ENCODE measurements at regions not wholly inside any gene's neighbourhood (a gene's known extent, or its start where the extent isn't known, plus 50 kb on each side); places are given as distances from the start of the nearest gene placed in this dataset.

DNA sequence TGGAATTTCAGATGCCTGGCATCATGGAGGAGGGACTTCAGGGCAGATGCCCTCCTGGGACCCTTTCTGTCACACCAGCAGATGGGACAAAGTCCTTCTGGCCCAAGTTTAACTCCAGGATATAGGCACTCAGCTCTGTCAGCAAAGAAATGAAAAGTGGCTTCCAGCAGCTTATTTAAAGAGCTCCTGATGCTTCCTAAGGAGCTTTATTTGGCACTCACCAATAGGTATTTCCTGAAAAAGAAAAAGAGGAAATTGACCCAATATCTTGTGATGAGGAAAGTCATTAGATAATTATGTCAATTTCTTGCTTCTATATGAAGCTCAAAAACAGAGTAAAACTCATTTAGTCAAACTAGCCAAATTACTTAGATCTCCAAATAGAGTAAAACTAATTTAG is 224.6 kb downstream of the RAP2A start:
- Histone ChIP-seq H3K27ac (ENCODE audit: extremely low read length, insufficient read depth, low read length) (no peak overlapping the region), H3K79me2 (ENCODE audit: insufficient read depth, low read length) (no peaks in the 10 kb centered on the region), H3K9me3 (ENCODE audit: low read length) (no peaks in the 10 kb centered on the region), H3K9ac (ENCODE audit: insufficient read depth, low read depth, low read length) (no peak overlapping the region), H4K20me1 (ENCODE audit: insufficient read depth, low read length) (no peaks in the 10 kb centered on the region), H3K27me3 (ENCODE audit: control insufficient read depth in 1 of 2, insufficient read depth in 2 of 2, low read length in 2 of 2) (0 out of 5 replicates have a peak, but pooled peaks cover 0 to 7% of the 10 kb centered on the region in 2 experiments), H3K4me2 (ENCODE audit: low read depth, low read length) (no peak overlapping the region), H3K4me1 (ENCODE audit: insufficient read depth, low read length) (no peaks in the 10 kb centered on the region), H3K36me3 (replicated peaks in 1 of 2; ENCODE audit: control insufficient read depth in 1 of 2, insufficient read depth in 2 of 2, low read length in 2 of 2) (no peaks in the 10 kb centered on the region), H2AFZ (ENCODE audit: low read length) (no peak overlapping the region), H3K4me3 (replicated peaks in 1 of 3; ENCODE audit: insufficient read depth in 1 of 3, low read depth in 2 of 3, low read length in 3 of 3) (no peak overlapping the region)
- POLR2A ChIA-PET, result no interaction called here
- no peak for ATAC-seq
- intact Hi-C loops (cut with micrococcal nuclease; ENCODE audit: unreplicated experiment), result no loop called here
- no peak for TF ChIP-seq PAX8 (CRISPR knock-in tag; IDR thresholded peaks at IDR 0.05; ENCODE audit: borderline replicate concordance)
- TF ChIP-seq SP5 (CRISPR knock-in tag; IDR thresholded peaks at IDR 0.05; ENCODE audit: borderline replicate concordance, low read depth), result no peak
- TF ChIP-seq, protein P1, sequence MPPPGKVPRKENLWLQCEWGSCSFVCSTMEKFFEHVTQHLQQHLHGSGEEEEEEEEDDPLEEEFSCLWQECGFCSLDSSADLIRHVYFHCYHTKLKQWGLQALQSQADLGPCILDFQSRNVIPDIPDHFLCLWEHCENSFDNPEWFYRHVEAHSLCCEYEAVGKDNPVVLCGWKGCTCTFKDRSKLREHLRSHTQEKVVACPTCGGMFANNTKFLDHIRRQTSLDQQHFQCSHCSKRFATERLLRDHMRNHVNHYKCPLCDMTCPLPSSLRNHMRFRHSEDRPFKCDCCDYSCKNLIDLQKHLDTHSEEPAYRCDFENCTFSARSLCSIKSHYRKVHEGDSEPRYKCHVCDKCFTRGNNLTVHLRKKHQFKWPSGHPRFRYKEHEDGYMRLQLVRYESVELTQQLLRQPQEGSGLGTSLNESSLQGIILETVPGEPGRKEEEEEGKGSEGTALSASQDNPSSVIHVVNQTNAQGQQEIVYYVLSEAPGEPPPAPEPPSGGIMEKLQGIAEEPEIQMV (CRISPR knock-in tag; IDR thresholded peaks at IDR 0.05; ENCODE audit: low read depth), result no peak
- TF ChIP-seq, protein P2, sequence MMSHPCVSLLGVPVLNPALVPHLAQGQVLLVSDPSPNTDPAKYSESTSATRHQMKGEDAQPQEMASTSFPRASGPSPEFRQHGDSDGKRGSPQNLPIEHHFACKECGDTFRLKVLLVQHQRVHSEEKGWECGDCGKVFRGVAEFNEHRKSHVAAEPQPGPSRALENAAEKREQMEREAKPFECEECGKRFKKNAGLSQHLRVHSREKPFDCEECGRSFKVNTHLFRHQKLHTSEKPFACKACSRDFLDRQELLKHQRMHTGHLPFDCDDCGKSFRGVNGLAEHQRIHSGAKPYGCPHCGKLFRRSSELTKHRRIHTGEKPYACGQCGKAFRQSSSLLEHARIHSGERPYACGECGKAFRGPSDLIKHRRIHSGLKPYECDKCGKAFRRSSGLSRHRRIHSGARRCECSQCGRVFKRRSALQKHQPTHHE (CRISPR knock-in tag; IDR thresholded peaks at IDR 0.05; ENCODE audit: borderline replicate concordance), result no peak
- no peak for TF ChIP-seq KAT8 (CRISPR knock-in tag; IDR thresholded peaks at IDR 0.05)
- TF ChIP-seq RFXAP (CRISPR knock-in tag; IDR thresholded peaks at IDR 0.05; ENCODE audit: borderline replicate concordance), result no peak
- no peak for TF ChIP-seq NR2F6 (IDR thresholded peaks at IDR 0.05)
- no peak for TF ChIP-seq NR2F6 (CRISPR knock-in tag; IDR thresholded peaks at IDR 0.05)
- CTCF ChIA-PET (ENCODE audit: low intra/inter-chr PET ratio, low total read pairs), result no interaction called here
- in situ Hi-C loops (cut with HindIII; ENCODE audit: extremely low pct_ligation_motif_present, low pct_unique_long_range_greater_than_20kb), result no loop called here
- FAIRE-seq, result no peak
- DNase-seq (ENCODE audit: low spot score), result no peak
- no TSS peak for BruUV-seq (replicated peaks)
